Esophagus muscularis mucosa (tissue), 3 donors: ENCODE measurements at regions not wholly inside any gene's neighbourhood (a gene's known extent, or its start where the extent isn't known, plus 50 kb on each side); places are given as distances from the start of the nearest gene placed in this dataset.

ENCODE experiments used
- POLR2A ChIP-seq: fragments of 450-650 bp; IDR thresholded peaks from one replicate; pipeline ENCODE4 v1.6.1; 2017; ENCODE audit warnings: antibody characterized with exemption, moderate library complexity, mild to moderate bottlenecking, low read depth
- POLR2AphosphoS5 ChIP-seq, 2 donors: sonication (generic); formaldehyde crosslinking; IDR thresholded peaks; one replicate each; pipeline ENCODE4 v1.6.1; 2017; ENCODE audit warnings: antibody characterized with exemption in 2 of 2
- TF ChIP-seq, protein P1 (sequence below), 3 experiments: fragments of 200-600 bp in 2 of 3; fragments of 450-650 bp in 1 of 3; sonication (generic) in 2 of 3; IDR thresholded peaks; one replicate each; pipeline ENCODE4 v1.5.1; 2017 to 2019; ENCODE audit warnings: antibody characterized with exemption in 3 of 3, mild to moderate bottlenecking in 2 of 3, moderate library complexity in 1 of 3

DNA sequence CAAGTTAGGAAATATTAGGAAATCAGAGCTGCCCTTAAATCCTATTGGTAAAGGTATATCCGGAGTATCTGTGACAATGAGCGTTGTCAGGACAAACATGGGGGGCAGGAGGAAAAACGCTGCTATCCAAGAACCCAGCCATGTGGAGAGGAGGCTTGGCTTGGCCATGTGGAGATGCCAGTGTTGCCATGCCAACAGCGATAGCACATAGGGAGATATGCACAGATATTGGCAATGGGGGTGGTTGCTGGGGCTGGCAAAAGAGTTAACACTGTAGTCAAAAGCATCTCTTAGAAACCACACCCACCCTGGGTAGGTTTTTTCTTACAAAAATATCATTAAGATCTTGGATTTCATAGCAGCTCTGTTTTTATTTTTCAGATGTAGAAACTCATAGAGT is 106.4 kb upstream of the ASTN2 start:
- no peak for TF ChIP-seq POLR2A
- TF ChIP-seq, protein P1, sequence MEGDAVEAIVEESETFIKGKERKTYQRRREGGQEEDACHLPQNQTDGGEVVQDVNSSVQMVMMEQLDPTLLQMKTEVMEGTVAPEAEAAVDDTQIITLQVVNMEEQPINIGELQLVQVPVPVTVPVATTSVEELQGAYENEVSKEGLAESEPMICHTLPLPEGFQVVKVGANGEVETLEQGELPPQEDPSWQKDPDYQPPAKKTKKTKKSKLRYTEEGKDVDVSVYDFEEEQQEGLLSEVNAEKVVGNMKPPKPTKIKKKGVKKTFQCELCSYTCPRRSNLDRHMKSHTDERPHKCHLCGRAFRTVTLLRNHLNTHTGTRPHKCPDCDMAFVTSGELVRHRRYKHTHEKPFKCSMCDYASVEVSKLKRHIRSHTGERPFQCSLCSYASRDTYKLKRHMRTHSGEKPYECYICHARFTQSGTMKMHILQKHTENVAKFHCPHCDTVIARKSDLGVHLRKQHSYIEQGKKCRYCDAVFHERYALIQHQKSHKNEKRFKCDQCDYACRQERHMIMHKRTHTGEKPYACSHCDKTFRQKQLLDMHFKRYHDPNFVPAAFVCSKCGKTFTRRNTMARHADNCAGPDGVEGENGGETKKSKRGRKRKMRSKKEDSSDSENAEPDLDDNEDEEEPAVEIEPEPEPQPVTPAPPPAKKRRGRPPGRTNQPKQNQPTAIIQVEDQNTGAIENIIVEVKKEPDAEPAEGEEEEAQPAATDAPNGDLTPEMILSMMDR (IDR thresholded peaks at IDR 0.05) = no peak
- TF ChIP-seq POLR2AphosphoS5 (IDR thresholded peaks at IDR 0.05) = no peak
